ENCODE measurements at regions not wholly inside any gene's neighbourhood (a gene's known extent, or its start where the extent isn't known, plus 50 kb on each side); places are given as distances from the start of the nearest gene placed in this dataset.

- H3K4me2 ChIP-seq (ENCODE audit: insufficient read depth, low read length), result no peak overlapping the region
- no peaks in the 10 kb centered on the region for H3K4me1 ChIP-seq (ENCODE audit: insufficient read depth, low read length)
- no peak overlapping the region for H3K27ac ChIP-seq (ENCODE audit: low read depth, low read length)
- TF ChIP-seq, protein P1, sequence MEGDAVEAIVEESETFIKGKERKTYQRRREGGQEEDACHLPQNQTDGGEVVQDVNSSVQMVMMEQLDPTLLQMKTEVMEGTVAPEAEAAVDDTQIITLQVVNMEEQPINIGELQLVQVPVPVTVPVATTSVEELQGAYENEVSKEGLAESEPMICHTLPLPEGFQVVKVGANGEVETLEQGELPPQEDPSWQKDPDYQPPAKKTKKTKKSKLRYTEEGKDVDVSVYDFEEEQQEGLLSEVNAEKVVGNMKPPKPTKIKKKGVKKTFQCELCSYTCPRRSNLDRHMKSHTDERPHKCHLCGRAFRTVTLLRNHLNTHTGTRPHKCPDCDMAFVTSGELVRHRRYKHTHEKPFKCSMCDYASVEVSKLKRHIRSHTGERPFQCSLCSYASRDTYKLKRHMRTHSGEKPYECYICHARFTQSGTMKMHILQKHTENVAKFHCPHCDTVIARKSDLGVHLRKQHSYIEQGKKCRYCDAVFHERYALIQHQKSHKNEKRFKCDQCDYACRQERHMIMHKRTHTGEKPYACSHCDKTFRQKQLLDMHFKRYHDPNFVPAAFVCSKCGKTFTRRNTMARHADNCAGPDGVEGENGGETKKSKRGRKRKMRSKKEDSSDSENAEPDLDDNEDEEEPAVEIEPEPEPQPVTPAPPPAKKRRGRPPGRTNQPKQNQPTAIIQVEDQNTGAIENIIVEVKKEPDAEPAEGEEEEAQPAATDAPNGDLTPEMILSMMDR (IDR thresholded peaks at IDR 0.05; ENCODE audit: extremely low read depth, low read depth, low read length), result no peak
- H4K20me1 ChIP-seq (ENCODE audit: insufficient read depth, low read length), result no peaks in the 10 kb centered on the region
- no peak overlapping the region for H3K4me3 ChIP-seq (ENCODE audit: insufficient read depth, low read length)
- no peak overlapping the region for H2AFZ ChIP-seq (ENCODE audit: low read length)
- no peaks in the 10 kb centered on the region for H3K27me3 ChIP-seq (ENCODE audit: insufficient read depth, low read length)
- peaks cover 4% of the 10 kb centered on the region for H3K9me3 ChIP-seq (ENCODE audit: low read depth, low read length)
- no peak for DNase-seq (ENCODE audit: insufficient read length, low spot score, missing footprints)
- no peaks in the 10 kb centered on the region for H3K79me2 ChIP-seq (ENCODE audit: insufficient read depth, low read length)
- H3K36me3 ChIP-seq (ENCODE audit: insufficient read depth, low read length), result no peaks in the 10 kb centered on the region
Observed at GRCh38 chr3:94787734-94788270, 724.9 kb downstream of the NSUN3 start.

- TF ChIP-seq, protein P1 (IDR thresholded peaks at IDR 0.05; ENCODE audit: extremely low read depth, low read depth, low read length), result no peak
- no peak overlapping the region for H3K4me2 ChIP-seq (ENCODE audit: insufficient read depth, low read length)
- no peak overlapping the region for H2AFZ ChIP-seq (ENCODE audit: low read length)
- no peak overlapping the region for H3K4me3 ChIP-seq (ENCODE audit: insufficient read depth, low read length)
- H3K27me3 ChIP-seq (ENCODE audit: insufficient read depth, low read length), result no peaks in the 10 kb centered on the region
- no peaks in the 10 kb centered on the region for H3K36me3 ChIP-seq (ENCODE audit: insufficient read depth, low read length)
- H3K79me2 ChIP-seq (ENCODE audit: insufficient read depth, low read length), result no peaks in the 10 kb centered on the region
- no peak overlapping the region for H3K27ac ChIP-seq (ENCODE audit: low read depth, low read length)
- H3K4me1 ChIP-seq (ENCODE audit: insufficient read depth, low read length), result no peaks in the 10 kb centered on the region
- no peak for DNase-seq (ENCODE audit: insufficient read length, low spot score, missing footprints)
- no peaks in the 10 kb centered on the region for H3K9me3 ChIP-seq (ENCODE audit: low read depth, low read length)
- no peaks in the 10 kb centered on the region for H4K20me1 ChIP-seq (ENCODE audit: insufficient read depth, low read length)
Observed at GRCh38 chr3:94794563-94794962, 731.7 kb downstream of the NSUN3 start.

GRCh38 chr3:94799420-94800060 lies 736.7 kb downstream of the NSUN3 start:
- Histone ChIP-seq H4K20me1 (ENCODE audit: insufficient read depth, low read length) (no peaks in the 10 kb centered on the region), H3K27me3 (ENCODE audit: insufficient read depth, low read length) (no peaks in the 10 kb centered on the region), H3K36me3 (ENCODE audit: insufficient read depth, low read length) (no peaks in the 10 kb centered on the region), H3K79me2 (ENCODE audit: insufficient read depth, low read length) (no peaks in the 10 kb centered on the region), H3K27ac (ENCODE audit: low read depth, low read length) (no peak overlapping the region), H3K9me3 (ENCODE audit: low read depth, low read length) (no peaks in the 10 kb centered on the region), H3K4me3 (ENCODE audit: insufficient read depth, low read length) (no peak overlapping the region), H3K4me2 (ENCODE audit: insufficient read depth, low read length) (no peak overlapping the region), H3K4me1 (ENCODE audit: insufficient read depth, low read length) (no peaks in the 10 kb centered on the region), H2AFZ (ENCODE audit: low read length) (no peak overlapping the region)
- TF ChIP-seq, protein P1 (IDR thresholded peaks at IDR 0.05; ENCODE audit: extremely low read depth, low read depth, low read length), result no peak
- DNase-seq (ENCODE audit: insufficient read length, low spot score, missing footprints), result no peak

- H3K36me3 ChIP-seq (ENCODE audit: insufficient read depth, low read length), result no peaks in the 10 kb centered on the region
- H4K20me1 ChIP-seq (ENCODE audit: insufficient read depth, low read length), result no peaks in the 10 kb centered on the region
- no peak overlapping the region for H2AFZ ChIP-seq (ENCODE audit: low read length)
- no peak for DNase-seq (ENCODE audit: insufficient read length, low spot score, missing footprints)
- no peaks in the 10 kb centered on the region for H3K79me2 ChIP-seq (ENCODE audit: insufficient read depth, low read length)
- no peaks in the 10 kb centered on the region for H3K9me3 ChIP-seq (ENCODE audit: low read depth, low read length)
- no peak overlapping the region for H3K4me2 ChIP-seq (ENCODE audit: insufficient read depth, low read length)
- H3K4me3 ChIP-seq (ENCODE audit: insufficient read depth, low read length), result no peak overlapping the region
- H3K4me1 ChIP-seq (ENCODE audit: insufficient read depth, low read length), result no peaks in the 10 kb centered on the region
- H3K27ac ChIP-seq (ENCODE audit: low read depth, low read length), result no peak overlapping the region
- TF ChIP-seq, protein P1 (IDR thresholded peaks at IDR 0.05; ENCODE audit: extremely low read depth, low read depth, low read length), result no peak
- no peaks in the 10 kb centered on the region for H3K27me3 ChIP-seq (ENCODE audit: insufficient read depth, low read length)
Observed at GRCh38 chr3:94811836-94812235, 749.0 kb downstream of the NSUN3 start.

All from osteoblast (primary cell).